Mesenchymal stem cell (in vitro differentiated cells and primary cell): ENCODE measurements at regions not wholly inside any gene's neighbourhood (a gene's known extent, or its start where the extent isn't known, plus 50 kb on each side); places are given as distances from the start of the nearest gene placed in this dataset.

Experiments used
- DNase-seq: peaks from one replicate; pipeline ENCODE4 v3.0.0-alpha.2; 2013
- H2AFZ ChIP-seq: one replicate; pipeline ENCODE4 v1.6.1; 2013; ENCODE audit warnings: low read depth, mild to moderate bottlenecking, control low read depth, inconsistent platforms, low read length, moderate library complexity
- H2AK5ac ChIP-seq: 2 replicates; pipeline ENCODE4 v1.6.1; 2013; ENCODE audit warnings: low read length, moderate library complexity, mild to moderate bottlenecking, inconsistent platforms; ENCODE audit not compliant: severe bottlenecking
- H2BK120ac ChIP-seq: one replicate; pipeline ENCODE4 v1.6.1; 2013; ENCODE audit warnings: low read depth, mild to moderate bottlenecking, inconsistent platforms, low read length, moderate library complexity
- H2BK12ac ChIP-seq, 2 experiments: one replicate each; pipeline ENCODE4 v1.6.1; 2013; ENCODE audit warnings: inconsistent platforms in 2 of 2, low read length in 2 of 2, mild to moderate bottlenecking in 2 of 2, moderate library complexity in 2 of 2, control low read depth in 1 of 2
- H2BK15ac ChIP-seq: one replicate; pipeline ENCODE4 v1.6.1; 2013; ENCODE audit warnings: mild to moderate bottlenecking, low read depth, inconsistent platforms; ENCODE audit not compliant: poor library complexity, severe bottlenecking
- H2BK5ac ChIP-seq: 2 replicates; pipeline ENCODE4 v1.6.1; 2013; ENCODE audit warnings: low read depth, mild to moderate bottlenecking, low read length, control low read depth, inconsistent platforms; ENCODE audit not compliant: poor library complexity, severe bottlenecking
- H3K14ac ChIP-seq, 2 experiments: one replicate each; pipeline ENCODE4 v1.6.1; 2013; ENCODE audit warnings: inconsistent platforms in 2 of 2, low read length in 2 of 2, control low read depth in 1 of 2, mild to moderate bottlenecking in 1 of 2, moderate library complexity in 1 of 2
- H3K18ac ChIP-seq, 2 experiments: one replicate each; pipeline ENCODE4 v1.6.1; 2013; ENCODE audit warnings: inconsistent platforms in 2 of 2, low read length in 2 of 2, control low read depth in 1 of 2, low read depth in 1 of 2, mild to moderate bottlenecking in 1 of 2
- H3K23ac ChIP-seq, 2 experiments: one replicate each; pipeline ENCODE4 v1.6.1; 2013; ENCODE audit warnings: inconsistent platforms in 2 of 2, low read length in 2 of 2, mild to moderate bottlenecking in 2 of 2, moderate library complexity in 2 of 2, control low read depth in 1 of 2
- H3K27ac ChIP-seq: 2 replicates; pipeline ENCODE4 v1.5.1; 2013; ENCODE audit warnings: mild to moderate bottlenecking, moderate library complexity, low read length, control low read depth, inconsistent platforms; ENCODE audit not compliant: poor library complexity, severe bottlenecking
- H3K27me3 ChIP-seq, 2 experiments: 2 replicates each; pipeline versions ENCODE4 v1.6.1 to v1.7.0; 2013; ENCODE audit warnings: low read length in 2 of 2, mild to moderate bottlenecking in 2 of 2, moderate library complexity in 2 of 2, control low read depth in 1 of 2, inconsistent platforms in 1 of 2; ENCODE audit not compliant: control insufficient read depth in 1 of 2, insufficient read depth in 1 of 2
- H3K36me3 ChIP-seq, 2 experiments: 2 replicates each; pipeline versions ENCODE4 v1.6.1 to v1.7.0; 2013; ENCODE audit warnings: low read length in 2 of 2, control low read depth in 1 of 2, inconsistent platforms in 1 of 2, low read depth in 1 of 2, mild to moderate bottlenecking in 1 of 2; ENCODE audit not compliant: insufficient read depth in 2 of 2, control insufficient read depth in 1 of 2
- H3K4ac ChIP-seq, 2 experiments: one replicate each; pipeline ENCODE4 v1.6.1; 2013; ENCODE audit warnings: inconsistent platforms in 2 of 2, low read length in 2 of 2, mild to moderate bottlenecking in 2 of 2, moderate library complexity in 2 of 2, control low read depth in 1 of 2, low read depth in 1 of 2
- H3K4me1 ChIP-seq: 2 replicates; pipeline ENCODE4 v1.6.1; 2013; ENCODE audit warnings: low read depth, low read length, control low read depth; ENCODE audit not compliant: control insufficient read depth, insufficient read depth
- H3K4me2 ChIP-seq: 2 replicates; pipeline ENCODE4 v1.6.1; 2013; ENCODE audit warnings: low read length, mild to moderate bottlenecking, inconsistent platforms; ENCODE audit not compliant: poor library complexity, severe bottlenecking
- H3K4me3 ChIP-seq, 2 experiments: 2 replicates each; pipeline versions ENCODE4 v1.5.1 to v1.7.0; 2013; ENCODE audit warnings: low read length in 2 of 2, mild to moderate bottlenecking in 2 of 2, control low read depth in 1 of 2, low read depth in 1 of 2; ENCODE audit not compliant: insufficient read depth in 1 of 2
- H3K79me1 ChIP-seq: replicated peaks from 2 replicates; pipeline ENCODE4 v1.6.1; 2013; ENCODE audit warnings: mild to moderate bottlenecking, control low read depth, low read length, inconsistent platforms; ENCODE audit not compliant: poor library complexity, severe bottlenecking
- H3K9ac ChIP-seq: 2 replicates; pipeline ENCODE4 v1.7.0; 2013; ENCODE audit warnings: mild to moderate bottlenecking, low read length, moderate library complexity
- H3K9me3 ChIP-seq: 2 replicates; pipeline ENCODE4 v1.7.0; 2013; ENCODE audit warnings: mild to moderate bottlenecking, low read length; ENCODE audit not compliant: control insufficient read depth
- H4K8ac ChIP-seq: one replicate; pipeline ENCODE4 v1.6.1; 2013; ENCODE audit warnings: inconsistent platforms, mild to moderate bottlenecking, low read length, moderate library complexity
- H4K91ac ChIP-seq: one replicate; pipeline ENCODE4 v1.6.1; 2013; ENCODE audit warnings: mild to moderate bottlenecking, low read length, inconsistent platforms
- WGBS: methylation state at CpG from one replicate; pipeline ENCODE4 v1.1.7; 2013; ENCODE audit warnings: mixed read lengths; 5-methylcytosine and 5-hydroxymethylcytosine counted together

- no peak overlapping the region for H3K27ac ChIP-seq
- peak overlapping the region; percentile 75 for H2BK15ac ChIP-seq
- H3K4me2 ChIP-seq: peak overlapping the region; percentile 44
- H3K79me1 ChIP-seq: peaks cover 8% of the 10 kb centered on the region
- H2AK5ac ChIP-seq: peak overlapping the region; percentile 95
- 95% methylated on average over 7 of the region's 7 CpGs for WGBS
- peak overlapping the region in 1 of 2 experiments; percentile 90 for H2BK12ac ChIP-seq
- no peak overlapping the region for H2BK5ac ChIP-seq
- peaks cover 4% of the 10 kb centered on the region for H3K9me3 ChIP-seq
- H3K4me1 ChIP-seq: peaks cover 3% of the 10 kb centered on the region
- H3K14ac ChIP-seq: no peak overlapping the region
- no peaks in the 10 kb centered on the region for H3K27me3 ChIP-seq
- H3K23ac ChIP-seq: no peak overlapping the region
- peak overlapping the region in 1 of 2 experiments; percentile 9 for H3K18ac ChIP-seq
- no peak overlapping the region for H2AFZ ChIP-seq
- H3K4me3 ChIP-seq: peak overlapping the region in 1 of 2 experiments; percentile 3
- H4K8ac ChIP-seq: peak overlapping the region; percentile 7
- H3K9ac ChIP-seq: peak overlapping the region; percentile 70
- DNase-seq: no peak
- H4K91ac ChIP-seq: no peak overlapping the region
- peak overlapping the region in 1 of 2 experiments; percentile 72 for H3K4ac ChIP-seq
- peaks cover 0 to 25% of the 10 kb centered on the region in 2 experiments for H3K36me3 ChIP-seq
- no peak overlapping the region for H2BK120ac ChIP-seq
Measured at GRCh38 chr12:65612440-65612839, 211.8 kb upstream of the HMGA2 start.

- Histone ChIP-seq H2BK120ac (no peak overlapping the region), H4K91ac (no peak overlapping the region), H3K9ac (peak overlapping the region; percentile 70), H2BK12ac (no peak overlapping the region), H3K9me3 (no peaks in the 10 kb centered on the region), H3K4me1 (peaks cover 3% of the 10 kb centered on the region), H4K8ac (no peak overlapping the region), H3K27ac (no peak overlapping the region), H3K14ac (no peak overlapping the region), H3K23ac (no peak overlapping the region), H3K36me3 (peaks cover 0 to 19% of the 10 kb centered on the region in 2 experiments), H2BK5ac (no peak overlapping the region), H2AK5ac (no peak overlapping the region), H3K4me3 (no peak overlapping the region), H3K4ac (no peak overlapping the region), H3K79me1 (peaks cover 8% of the 10 kb centered on the region), H3K27me3 (no peaks in the 10 kb centered on the region), H2BK15ac (no peak overlapping the region), H3K18ac (no peak overlapping the region), H3K4me2 (no peak overlapping the region), H2AFZ (no peak overlapping the region)
- DNase-seq: no peak
- WGBS: 100% methylated on average over 1 of the region's 3 CpGs
Measured at GRCh38 chr12:65613692-65614091, 210.6 kb upstream of the HMGA2 start.

GRCh38 chr12:65614259-65614889, 209.9 kb upstream of the HMGA2 start:
- no peaks in the 10 kb centered on the region for H3K9me3 ChIP-seq
- H3K14ac ChIP-seq: no peak overlapping the region
- no peak overlapping the region for H2BK120ac ChIP-seq
- peak overlapping the region in 1 of 2 experiments; percentile 82 for H2BK12ac ChIP-seq
- H2AFZ ChIP-seq: peak overlapping the region; percentile 39
- peak overlapping the region; percentile 70 for H2AK5ac ChIP-seq
- H3K4me3 ChIP-seq: peak overlapping the region in 1 of 2 experiments; percentile 14
- no peak overlapping the region for H3K4ac ChIP-seq
- H2BK15ac ChIP-seq: no peak overlapping the region
- H2BK5ac ChIP-seq: no peak overlapping the region
- H4K8ac ChIP-seq: no peak overlapping the region
- H4K91ac ChIP-seq: no peak overlapping the region
- no peaks in the 10 kb centered on the region for H3K27me3 ChIP-seq
- no peak overlapping the region for H3K27ac ChIP-seq
- peak overlapping the region; percentile 74 for H3K9ac ChIP-seq
- peak overlapping the region in 1 of 2 experiments; percentile 49 for H3K18ac ChIP-seq
- H3K4me1 ChIP-seq: peaks cover 2% of the 10 kb centered on the region
- WGBS: 97% methylated on average over 5 of the region's 5 CpGs
- no peak overlapping the region for H3K23ac ChIP-seq
- peaks cover 8% of the 10 kb centered on the region for H3K79me1 ChIP-seq
- no peak for DNase-seq
- peaks cover 0 to 19% of the 10 kb centered on the region in 2 experiments for H3K36me3 ChIP-seq
- H3K4me2 ChIP-seq: no peak overlapping the region

- Histone ChIP-seq H4K8ac (no peak overlapping the region), H3K27ac (no peak overlapping the region), H3K4ac (no peak overlapping the region), H3K79me1 (peaks cover 8% of the 10 kb centered on the region), H3K9ac (peak overlapping the region; percentile 74), H3K14ac (no peak overlapping the region), H2AFZ (no peak overlapping the region), H3K36me3 (peaks cover 0 to 19% of the 10 kb centered on the region in 2 experiments), H2BK5ac (no peak overlapping the region), H3K4me2 (no peak overlapping the region), H2BK120ac (no peak overlapping the region), H3K9me3 (no peaks in the 10 kb centered on the region), H3K4me3 (peak overlapping the region in 1 of 2 experiments; percentile 14), H3K4me1 (peaks cover 2% of the 10 kb centered on the region), H4K91ac (no peak overlapping the region), H2AK5ac (no peak overlapping the region), H3K27me3 (no peaks in the 10 kb centered on the region), H2BK15ac (no peak overlapping the region), H3K18ac (no peak overlapping the region), H2BK12ac (no peak overlapping the region), H3K23ac (no peak overlapping the region)
- peak; percentile 25 for DNase-seq
- WGBS: 67% methylated on average over 1 of the region's 2 CpGs
Measured at GRCh38 chr12:65615118-65615517, 209.2 kb upstream of the HMGA2 start.
